ENCODE measurements at regions not wholly inside any gene's neighbourhood (a gene's known extent, or its start where the extent isn't known, plus 50 kb on each side); places are given as distances from the start of the nearest gene placed in this dataset.

GRCh38 chr6:100112855-100113508 is 119.0 kb upstream of the MCHR2 start:
- TF ChIP-seq, protein P1, sequence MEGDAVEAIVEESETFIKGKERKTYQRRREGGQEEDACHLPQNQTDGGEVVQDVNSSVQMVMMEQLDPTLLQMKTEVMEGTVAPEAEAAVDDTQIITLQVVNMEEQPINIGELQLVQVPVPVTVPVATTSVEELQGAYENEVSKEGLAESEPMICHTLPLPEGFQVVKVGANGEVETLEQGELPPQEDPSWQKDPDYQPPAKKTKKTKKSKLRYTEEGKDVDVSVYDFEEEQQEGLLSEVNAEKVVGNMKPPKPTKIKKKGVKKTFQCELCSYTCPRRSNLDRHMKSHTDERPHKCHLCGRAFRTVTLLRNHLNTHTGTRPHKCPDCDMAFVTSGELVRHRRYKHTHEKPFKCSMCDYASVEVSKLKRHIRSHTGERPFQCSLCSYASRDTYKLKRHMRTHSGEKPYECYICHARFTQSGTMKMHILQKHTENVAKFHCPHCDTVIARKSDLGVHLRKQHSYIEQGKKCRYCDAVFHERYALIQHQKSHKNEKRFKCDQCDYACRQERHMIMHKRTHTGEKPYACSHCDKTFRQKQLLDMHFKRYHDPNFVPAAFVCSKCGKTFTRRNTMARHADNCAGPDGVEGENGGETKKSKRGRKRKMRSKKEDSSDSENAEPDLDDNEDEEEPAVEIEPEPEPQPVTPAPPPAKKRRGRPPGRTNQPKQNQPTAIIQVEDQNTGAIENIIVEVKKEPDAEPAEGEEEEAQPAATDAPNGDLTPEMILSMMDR (IDR thresholded peaks at IDR 0.05) = no peak
- Histone ChIP-seq H3K36me3 (no peaks in the 10 kb centered on the region), H3K27ac (no peak overlapping the region), H3K9me3 (no peaks in the 10 kb centered on the region), H3K4me3 (no peak overlapping the region), H3K27me3 (ENCODE audit: low read depth) (no peaks in the 10 kb centered on the region), H3K4me1 (no peaks in the 10 kb centered on the region)
- intact Hi-C loops (cut with DNase I) = no loop called here
- ATAC-seq (no peak), DNase-seq (no peak)

GRCh38 chr6:100105919-100106529 is 112.0 kb upstream of the MCHR2 start:
- Histone ChIP-seq H3K4me1 (no peaks in the 10 kb centered on the region), H3K27me3 (ENCODE audit: low read depth) (no peaks in the 10 kb centered on the region), H3K9me3 (no peaks in the 10 kb centered on the region), H3K27ac (no peak overlapping the region), H3K4me3 (no peak overlapping the region), H3K36me3 (no peaks in the 10 kb centered on the region)
- TF ChIP-seq, protein P1 (IDR thresholded peaks at IDR 0.05) = no peak
- ATAC-seq (no peak), DNase-seq (no peak)
- intact Hi-C loops (cut with DNase I) = no loop called here

GRCh38 chr6:100105138-100105537 is 111.1 kb upstream of the MCHR2 start:
- no peak for DNase-seq
- no peak for ATAC-seq
- H3K36me3 ChIP-seq = no peaks in the 10 kb centered on the region
- TF ChIP-seq, protein P1 (IDR thresholded peaks at IDR 0.05) = no peak
- H3K27me3 ChIP-seq (ENCODE audit: low read depth) = no peaks in the 10 kb centered on the region
- intact Hi-C loops (cut with DNase I) = no loop called here
- no peaks in the 10 kb centered on the region for H3K4me1 ChIP-seq
- no peaks in the 10 kb centered on the region for H3K9me3 ChIP-seq
- H3K27ac ChIP-seq = no peak overlapping the region
- H3K4me3 ChIP-seq = no peak overlapping the region

- Histone ChIP-seq H3K4me1 (no peaks in the 10 kb centered on the region), H3K27ac (no peak overlapping the region), H3K9me3 (no peaks in the 10 kb centered on the region), H3K36me3 (no peaks in the 10 kb centered on the region), H3K4me3 (no peak overlapping the region), H3K27me3 (ENCODE audit: low read depth) (no peaks in the 10 kb centered on the region)
- no peak for ATAC-seq
- intact Hi-C loops (cut with DNase I) = no loop called here
- no peak for DNase-seq
- TF ChIP-seq, protein P1 (IDR thresholded peaks at IDR 0.05) = no peak
Measured at GRCh38 chr6:100103931-100104330, 109.9 kb upstream of the MCHR2 start.

GRCh38 chr6:100103194-100103593 is 109.2 kb upstream of the MCHR2 start:
- Histone ChIP-seq H3K36me3 (no peaks in the 10 kb centered on the region), H3K4me3 (no peak overlapping the region), H3K27me3 (ENCODE audit: low read depth) (no peaks in the 10 kb centered on the region), H3K4me1 (no peaks in the 10 kb centered on the region), H3K9me3 (no peaks in the 10 kb centered on the region), H3K27ac (no peak overlapping the region)
- ATAC-seq (no peak), DNase-seq (no peak)
- TF ChIP-seq, protein P1 (IDR thresholded peaks at IDR 0.05) = no peak
- intact Hi-C loops (cut with DNase I) = no loop called here
